Sigmoid colon (tissue), 6 donors: ENCODE measurements at regions not wholly inside any gene's neighbourhood (a gene's known extent, or its start where the extent isn't known, plus 50 kb on each side); places are given as distances from the start of the nearest gene placed in this dataset.

ENCODE experiments used
- DNase-seq: peaks from one replicate; pipeline ENCODE4 v3.0.0-alpha.2; 2019
- H3K27ac ChIP-seq, 4 donors: fragments of 200-600 bp; sonication (generic); one replicate each; pipeline ENCODE4 v1.5.1; 2016 to 2019; ENCODE audit warnings: mild to moderate bottlenecking in 1 of 4
- H3K27me3 ChIP-seq, 3 donors: fragments of 200-600 bp; sonication (generic); one replicate each; pipeline ENCODE4 v1.5.1; 2019; ENCODE audit warnings: mild to moderate bottlenecking in 1 of 3
- H3K36me3 ChIP-seq, 4 donors: fragments of 200-600 bp; sonication (generic); one replicate each; pipeline ENCODE4 v1.5.1; 2016 to 2019
- H3K4me1 ChIP-seq, 4 donors: fragments of 200-600 bp; sonication (generic); one replicate each; pipeline ENCODE4 v1.5.1; 2017 to 2019
- H3K4me3 ChIP-seq, 4 donors: fragments of 200-600 bp; sonication (generic); one replicate each; pipeline ENCODE4 v1.5.1; 2017 to 2019; ENCODE audit warnings: mild to moderate bottlenecking in 2 of 4, moderate library complexity in 1 of 4
- H3K9me3 ChIP-seq, 4 donors: fragments of 200-600 bp in 3 of 4; sonication (generic) in 3 of 4; one replicate each; pipeline versions ENCODE4 v1.5.1 to v1.6.1; 2013 to 2019
- EP300 ChIP-seq, 4 donors: sonication (generic); formaldehyde crosslinking; IDR thresholded peaks; one replicate each; pipeline ENCODE4 v1.6.1; 2017; ENCODE audit warnings: antibody characterized with exemption in 4 of 4
- POLR2A ChIP-seq, 2 donors: fragments of 450-650 bp; IDR thresholded peaks; one replicate each; pipeline ENCODE4 v1.6.1; 2016; ENCODE audit warnings: antibody characterized with exemption in 2 of 2, mild to moderate bottlenecking in 2 of 2, moderate library complexity in 2 of 2
- POLR2AphosphoS5 ChIP-seq, 4 donors: sonication (generic); formaldehyde crosslinking; IDR thresholded peaks; one replicate each; pipeline ENCODE4 v1.6.1; 2017; ENCODE audit warnings: antibody characterized with exemption in 4 of 4
- WGBS, 2 donors: extraction: QIAGEN DNeasy Blood & Tissue Kit; methylation state at CpG; one replicate each; pipeline ENCODE4 v1.1.7; 2013; 5-methylcytosine and 5-hydroxymethylcytosine counted together
- intact Hi-C: fragments of 100-400 bp; cut with DNase I; formaldehyde crosslinking; loops from one replicate; pipeline ENCODE4 v1.15.1; 2023
- TF ChIP-seq, protein P1 (sequence below), 4 experiments: fragments of 450-650 bp in 3 of 4; fragments of 200-600 bp in 1 of 4; IDR thresholded peaks; one replicate each; pipeline ENCODE4 v1.5.1; 2016 to 2019; ENCODE audit warnings: antibody characterized with exemption in 4 of 4, mild to moderate bottlenecking in 3 of 4, moderate library complexity in 2 of 4
- donor health status: healthy with polysubstance abuse.
- donor health status: healthy.

DNA sequence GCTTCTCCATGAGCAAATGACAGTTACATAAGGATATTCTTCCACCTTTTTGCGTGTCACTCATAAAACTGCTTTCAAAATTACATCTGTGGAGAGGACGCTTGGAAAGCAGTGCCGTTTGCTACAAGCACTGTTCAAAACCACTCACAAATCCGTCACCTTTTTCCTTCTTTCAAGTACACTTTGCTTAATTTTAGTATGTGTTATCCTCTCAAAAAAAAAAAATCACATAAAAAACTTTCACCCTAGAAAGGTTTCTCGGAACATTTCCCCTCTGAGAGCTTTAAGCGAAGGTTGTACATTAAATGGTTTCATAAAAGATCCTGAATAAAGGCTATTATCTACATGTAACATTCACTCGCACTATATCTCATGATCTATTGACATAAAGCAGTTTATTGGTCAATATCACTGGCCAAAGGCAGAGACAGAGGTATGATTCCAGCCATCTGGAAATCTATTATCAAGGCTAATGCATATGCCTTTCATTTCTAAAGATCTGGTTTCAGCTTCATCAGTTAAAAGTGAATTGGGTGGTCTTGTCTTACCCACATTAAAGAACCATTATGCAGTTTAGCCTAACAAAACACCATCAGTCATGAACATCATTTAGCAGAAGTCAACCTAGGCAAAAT lies 163.6 kb downstream of the ENC1 start:
- intact Hi-C loops: no loop called here
- TF ChIP-seq POLR2AphosphoS5 (IDR thresholded peaks at IDR 0.05) (no peak), EP300 (IDR thresholded peaks at IDR 0.05) (no peak), POLR2A (IDR thresholded peaks at IDR 0.05) (no peak)
- TF ChIP-seq, protein P1, sequence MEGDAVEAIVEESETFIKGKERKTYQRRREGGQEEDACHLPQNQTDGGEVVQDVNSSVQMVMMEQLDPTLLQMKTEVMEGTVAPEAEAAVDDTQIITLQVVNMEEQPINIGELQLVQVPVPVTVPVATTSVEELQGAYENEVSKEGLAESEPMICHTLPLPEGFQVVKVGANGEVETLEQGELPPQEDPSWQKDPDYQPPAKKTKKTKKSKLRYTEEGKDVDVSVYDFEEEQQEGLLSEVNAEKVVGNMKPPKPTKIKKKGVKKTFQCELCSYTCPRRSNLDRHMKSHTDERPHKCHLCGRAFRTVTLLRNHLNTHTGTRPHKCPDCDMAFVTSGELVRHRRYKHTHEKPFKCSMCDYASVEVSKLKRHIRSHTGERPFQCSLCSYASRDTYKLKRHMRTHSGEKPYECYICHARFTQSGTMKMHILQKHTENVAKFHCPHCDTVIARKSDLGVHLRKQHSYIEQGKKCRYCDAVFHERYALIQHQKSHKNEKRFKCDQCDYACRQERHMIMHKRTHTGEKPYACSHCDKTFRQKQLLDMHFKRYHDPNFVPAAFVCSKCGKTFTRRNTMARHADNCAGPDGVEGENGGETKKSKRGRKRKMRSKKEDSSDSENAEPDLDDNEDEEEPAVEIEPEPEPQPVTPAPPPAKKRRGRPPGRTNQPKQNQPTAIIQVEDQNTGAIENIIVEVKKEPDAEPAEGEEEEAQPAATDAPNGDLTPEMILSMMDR (IDR thresholded peaks at IDR 0.05): no peak
- H3K27ac ChIP-seq: no peak overlapping the region
- no peak overlapping the region for H3K4me3 ChIP-seq
- no peak for DNase-seq
- H3K27me3 ChIP-seq: no peaks in the 10 kb centered on the region
- 21 to 69% methylated on average over 7 of the region's 7 CpGs for WGBS, 2 donors
- no peaks in the 10 kb centered on the region for H3K36me3 ChIP-seq
- no peaks in the 10 kb centered on the region for H3K9me3 ChIP-seq
- H3K4me1 ChIP-seq: no peaks in the 10 kb centered on the region

DNA sequence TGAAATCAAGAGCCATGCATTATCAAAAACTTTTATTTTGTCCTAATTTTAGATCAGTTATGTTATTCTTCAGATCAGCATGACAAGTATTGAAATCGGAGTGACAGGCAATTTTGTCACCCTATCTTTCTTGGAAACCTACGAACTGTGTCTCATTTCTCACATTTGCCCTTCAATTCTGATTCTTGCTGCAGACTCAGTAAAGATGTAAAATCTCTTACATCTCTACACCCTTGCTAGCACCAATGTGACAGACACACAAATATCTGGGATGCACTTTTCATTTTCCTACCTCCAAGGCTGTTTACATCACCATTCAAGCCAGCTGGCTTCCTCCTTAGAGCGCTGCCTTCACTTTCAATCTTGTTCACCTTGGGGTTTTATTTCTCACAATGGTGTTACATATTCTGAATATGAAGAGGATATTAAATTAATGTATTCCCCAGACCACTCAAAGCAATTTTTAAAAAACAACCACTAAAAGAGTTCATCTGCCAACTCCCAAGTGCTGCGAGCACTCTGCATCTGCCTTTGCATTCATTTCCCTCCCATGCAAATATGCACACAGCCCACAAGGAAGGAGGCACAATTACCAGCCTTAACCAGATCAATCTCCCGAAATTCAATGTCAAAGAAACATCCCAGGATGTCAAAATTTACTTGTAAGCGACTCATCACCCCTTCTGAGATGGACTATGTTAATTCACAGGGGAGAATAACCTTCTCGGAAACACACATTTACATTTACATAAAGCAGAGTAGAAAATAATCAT lies 164.3 kb downstream of the ENC1 start:
- H3K27ac ChIP-seq: no peak overlapping the region
- H3K4me3 ChIP-seq: no peak overlapping the region
- H3K36me3 ChIP-seq: no peaks in the 10 kb centered on the region
- H3K9me3 ChIP-seq: no peaks in the 10 kb centered on the region
- no peaks in the 10 kb centered on the region for H3K27me3 ChIP-seq
- no peaks in the 10 kb centered on the region for H3K4me1 ChIP-seq
- DNase-seq: no peak
- TF ChIP-seq, protein P1 (IDR thresholded peaks at IDR 0.05): no peak
- TF ChIP-seq POLR2A (IDR thresholded peaks at IDR 0.05): no peak
- 50 to 73% methylated on average over 7 of the region's 7 CpGs for WGBS, 2 donors
- intact Hi-C loops: no loop called here

DNA sequence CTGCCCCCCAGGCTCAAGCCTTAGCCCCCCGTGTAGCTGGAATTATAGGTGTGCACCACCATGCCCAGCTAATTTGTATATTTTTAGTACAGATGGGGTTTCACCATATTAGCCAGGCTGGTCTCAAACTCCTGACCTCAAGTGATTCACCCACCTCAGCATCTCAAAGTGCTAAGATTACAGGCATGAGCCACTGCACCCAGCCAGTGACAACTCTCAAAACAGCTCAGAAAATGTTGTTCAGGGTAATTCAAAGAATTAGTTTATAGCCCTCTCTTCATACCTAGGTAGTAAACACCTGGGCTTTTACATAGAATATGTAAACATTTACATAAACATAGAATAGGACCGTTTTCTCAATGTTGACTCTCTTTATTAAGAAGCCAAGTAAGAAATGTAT lies 168.7 kb downstream of the ENC1 start:
- Histone ChIP-seq H3K9me3 (no peaks in the 10 kb centered on the region), H3K4me1 (no peaks in the 10 kb centered on the region), H3K4me3 (no peak overlapping the region), H3K27me3 (no peaks in the 10 kb centered on the region), H3K36me3 (no peaks in the 10 kb centered on the region), H3K27ac (no peak overlapping the region)
- DNase-seq: no peak
- 52 to 75% methylated on average over 2 of the region's 2 CpGs for WGBS, 2 donors
- intact Hi-C loops: no loop called here
- TF ChIP-seq POLR2A (IDR thresholded peaks at IDR 0.05) (no peak), POLR2AphosphoS5 (IDR thresholded peaks at IDR 0.05) (no peak)

DNA sequence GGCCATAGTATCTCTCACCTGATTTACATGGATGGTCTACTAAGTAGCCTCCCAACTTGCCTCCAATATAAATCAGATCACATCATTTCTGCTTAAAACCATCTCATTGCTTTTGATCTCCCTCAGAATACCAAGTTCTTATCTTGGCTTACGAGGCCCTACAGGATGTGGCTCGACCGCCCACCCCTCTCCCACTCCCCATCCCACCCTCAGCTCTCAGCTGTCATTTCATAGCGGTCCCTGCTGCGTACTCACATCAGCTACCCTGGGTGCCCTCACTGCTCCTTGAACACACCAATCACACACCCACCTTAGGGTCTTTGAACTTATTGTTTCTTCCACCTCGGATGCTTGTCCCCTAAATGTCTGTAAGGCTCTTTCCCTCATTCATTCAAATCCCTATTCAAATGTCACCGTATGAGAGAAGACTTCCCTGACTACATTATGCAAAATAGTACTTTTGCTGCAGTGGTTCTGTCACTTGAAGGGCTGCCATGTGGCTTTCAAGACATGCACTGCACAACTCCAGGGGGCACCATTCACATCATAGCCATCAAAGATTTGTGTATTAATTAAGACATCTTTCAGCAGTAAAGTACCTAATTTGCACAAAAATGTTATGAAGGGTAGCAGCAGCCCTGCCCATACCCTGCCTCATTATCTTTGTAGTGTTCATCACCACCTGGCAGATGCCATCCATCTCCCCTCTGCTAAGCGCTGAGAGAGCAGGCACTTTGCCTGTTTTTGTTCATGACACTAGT lies 171.1 kb downstream of the ENC1 start:
- H3K36me3 ChIP-seq: no peaks in the 10 kb centered on the region
- H3K27ac ChIP-seq: no peak overlapping the region
- no peaks in the 10 kb centered on the region for H3K27me3 ChIP-seq
- TF ChIP-seq POLR2AphosphoS5 (IDR thresholded peaks at IDR 0.05) (no peak), POLR2A (IDR thresholded peaks at IDR 0.05) (no peak), EP300 (IDR thresholded peaks at IDR 0.05) (no peak)
- TF ChIP-seq, protein P1 (IDR thresholded peaks at IDR 0.05): no peak
- intact Hi-C loops: no loop called here
- H3K4me1 ChIP-seq: no peaks in the 10 kb centered on the region
- no peak for DNase-seq
- H3K9me3 ChIP-seq: no peaks in the 10 kb centered on the region
- WGBS, 2 donors: 76 to 86% methylated on average over 8 of the region's 8 CpGs
- no peak overlapping the region for H3K4me3 ChIP-seq

DNA sequence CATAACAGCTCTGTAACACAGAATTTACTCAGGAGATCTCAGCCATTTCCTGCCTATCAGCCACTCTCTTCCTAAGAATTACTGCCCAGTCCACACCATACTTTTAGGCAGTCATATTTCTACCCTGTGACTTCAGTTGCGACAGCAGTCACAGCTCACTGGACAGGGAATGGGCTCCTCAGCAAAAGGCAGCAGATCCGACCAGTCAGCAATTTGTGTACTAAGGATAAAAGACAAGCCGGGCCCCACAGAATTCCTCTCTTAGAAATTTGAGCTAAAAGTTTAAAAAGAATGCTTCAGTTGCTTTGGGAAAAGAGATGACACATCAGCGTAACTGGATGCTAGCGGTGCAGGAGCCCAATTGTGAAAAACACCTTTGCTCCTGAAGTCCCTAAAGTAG lies 172.1 kb downstream of the ENC1 start:
- TF ChIP-seq POLR2A (IDR thresholded peaks at IDR 0.05) (no peak), POLR2AphosphoS5 (IDR thresholded peaks at IDR 0.05) (no peak), EP300 (IDR thresholded peaks at IDR 0.05) (no peak)
- TF ChIP-seq, protein P1 (IDR thresholded peaks at IDR 0.05): no peak
- no peaks in the 10 kb centered on the region for H3K27me3 ChIP-seq
- DNase-seq: no peak
- no peaks in the 10 kb centered on the region for H3K9me3 ChIP-seq
- no peaks in the 10 kb centered on the region for H3K36me3 ChIP-seq
- intact Hi-C loops: no loop called here
- 95 to 96% methylated on average over 5 of the region's 5 CpGs for WGBS, 2 donors
- H3K4me3 ChIP-seq: no peak overlapping the region
- no peaks in the 10 kb centered on the region for H3K4me1 ChIP-seq
- no peak overlapping the region for H3K27ac ChIP-seq
